Left lung (tissue), 4 donors: ENCODE measurements at regions not wholly inside any gene's neighbourhood (a gene's known extent, or its start where the extent isn't known, plus 50 kb on each side); places are given as distances from the start of the nearest gene placed in this dataset.
"Not testable (repeated sequence)": the region's sequence is repeated elsewhere in the genome, so short reads cannot be mapped to it uniquely, and the experiment has no call there.

Source experiments
- ATAC-seq: fragments of 200-7000 bp; cut with Tn5 transposase; one replicate; pipeline ENCODE4 v1.9.1; 2020; ENCODE audit warnings: moderate library complexity
- DNase-seq, 4 donors: peaks; one replicate each; pipeline ENCODE4 v3.0.0-alpha.2; 2013 to 2020
- H3K27ac ChIP-seq, 2 donors: fragments of 200-600 bp; sonication (generic) in 1 of 2; one replicate each; pipeline versions ENCODE4 v1.5.0 to v1.8.0; 2020 to 2021
- H3K27me3 ChIP-seq, 2 donors: fragments of 200-600 bp; sonication (generic) in 1 of 2; one replicate each; pipeline versions ENCODE4 v1.5.0 to v1.8.0; 2020 to 2021
- H3K36me3 ChIP-seq, 2 donors: fragments of 200-600 bp; sonication (generic) in 1 of 2; one replicate each; pipeline versions ENCODE4 v1.5.0 to v1.8.0; 2020 to 2021
- H3K4me1 ChIP-seq, 2 donors: fragments of 200-600 bp; one replicate each; pipeline ENCODE4 v1.8.0; 2021
- H3K4me3 ChIP-seq, 2 donors: fragments of 200-600 bp; sonication (generic) in 1 of 2; one replicate each; pipeline versions ENCODE4 v1.5.0 to v1.8.0; 2020 to 2021; ENCODE audit warnings: mild to moderate bottlenecking in 1 of 2
- H3K9me3 ChIP-seq, 2 donors: fragments of 200-600 bp; sonication (generic) in 1 of 2; one replicate each; pipeline versions ENCODE4 v1.5.0 to v1.8.0; 2020 to 2021
- CTCF ChIP-seq, 2 donors: fragments of 200-600 bp; sonication (generic) in 1 of 2; IDR thresholded peaks; one replicate each; pipeline versions ENCODE4 v1.5.0 to v1.8.0; 2021; ENCODE audit warnings: antibody characterized with exemption in 2 of 2
- intact Hi-C, 2 donors: fragments of 100-400 bp; cut with DNase I; formaldehyde crosslinking; loops; one replicate each; pipeline versions ENCODE4 v1.11.2 to v1.14.2; 2022
- donor health status: DM: no; HTN: yes; CAD: no.
- donor health status: DM: no; HTN: no; CAD: no.

GRCh38 chr7:114345494-114345893 is 69.1 kb upstream of the FOXP2 start:
- no peak overlapping the region for H3K27ac ChIP-seq
- intact Hi-C loops = no loop called here
- DNase-seq (no peak), ATAC-seq (no peak)
- H3K36me3 ChIP-seq = no peaks in the 10 kb centered on the region
- H3K4me1 ChIP-seq = no peaks in the 10 kb centered on the region
- no peak overlapping the region for H3K4me3 ChIP-seq
- TF ChIP-seq CTCF (IDR thresholded peaks at IDR 0.05) = no peak
- H3K27me3 ChIP-seq = no peaks in the 10 kb centered on the region
- no peaks in the 10 kb centered on the region for H3K9me3 ChIP-seq

GRCh38 chr7:114343949-114344708 is 70.5 kb upstream of the FOXP2 start:
- Histone ChIP-seq H3K4me1 (no peaks in the 10 kb centered on the region), H3K9me3 (no peaks in the 10 kb centered on the region), H3K36me3 (no peaks in the 10 kb centered on the region), H3K4me3 (no peak overlapping the region), H3K27me3 (no peaks in the 10 kb centered on the region), H3K27ac (no peak overlapping the region)
- ATAC-seq (no peak), DNase-seq (no peak)
- intact Hi-C loops = no loop called here
- TF ChIP-seq CTCF (IDR thresholded peaks at IDR 0.05) = no peak

GRCh38 chr7:114342431-114343179 is 72.0 kb upstream of the FOXP2 start:
- Histone ChIP-seq H3K27ac (no peak overlapping the region), H3K9me3 (no peaks in the 10 kb centered on the region), H3K27me3 (no peaks in the 10 kb centered on the region), H3K36me3 (no peaks in the 10 kb centered on the region), H3K4me3 (no peak overlapping the region), H3K4me1 (no peaks in the 10 kb centered on the region)
- intact Hi-C loops = no loop called here
- DNase-seq (no peak), ATAC-seq (no peak)
- TF ChIP-seq CTCF (IDR thresholded peaks at IDR 0.05) = no peak

GRCh38 chr7:114341648-114342047 is 73.0 kb upstream of the FOXP2 start:
- no peaks in the 10 kb centered on the region for H3K9me3 ChIP-seq
- H3K27ac ChIP-seq = no peak overlapping the region
- no peak overlapping the region for H3K4me3 ChIP-seq
- H3K36me3 ChIP-seq = no peaks in the 10 kb centered on the region
- intact Hi-C loops = no loop called here
- H3K4me1 ChIP-seq = no peaks in the 10 kb centered on the region
- no peak for TF ChIP-seq CTCF (IDR thresholded peaks at IDR 0.05)
- no peaks in the 10 kb centered on the region for H3K27me3 ChIP-seq
- DNase-seq (no peak), ATAC-seq (no peak)

- H3K27me3 ChIP-seq = no peaks in the 10 kb centered on the region
- no peaks in the 10 kb centered on the region for H3K4me1 ChIP-seq
- no peaks in the 10 kb centered on the region for H3K36me3 ChIP-seq
- DNase-seq (no peak), ATAC-seq (no peak)
- TF ChIP-seq CTCF (IDR thresholded peaks at IDR 0.05) = no peak
- no peak overlapping the region for H3K27ac ChIP-seq
- H3K9me3 ChIP-seq = no peaks in the 10 kb centered on the region
- intact Hi-C loops = no loop called here
- H3K4me3 ChIP-seq = no peak overlapping the region
Measured at GRCh38 chr7:114334989-114335388, 79.6 kb upstream of the FOXP2 start.

- H3K36me3 ChIP-seq, ATAC-seq, intact Hi-C loops, H3K4me3 ChIP-seq, H3K4me1 ChIP-seq, H3K27me3 ChIP-seq, H3K27ac ChIP-seq, DNase-seq, H3K9me3 ChIP-seq: not testable (repeated sequence)
Measured at GRCh38 chr7:114329458-114329857, 85.2 kb upstream of the FOXP2 start.
